HL-60 (cell line): ENCODE measurements at regions not wholly inside any gene's neighbourhood (a gene's known extent, or its start where the extent isn't known, plus 50 kb on each side); places are given as distances from the start of the nearest gene placed in this dataset.

Source experiments
- DNase-seq, 2 experiments: peaks; one replicate each; pipeline ENCODE4 v3.0.0-alpha.2; 2010 to 2020; ENCODE audit warnings: low read depth in 1 of 2, low spot score in 1 of 2
- H3K27ac ChIP-seq: fragments of 250-450 bp; sonication (Bioruptor Pico); replicated peaks from 2 replicates; pipeline ENCODE4 v1.5.1; 2020; ENCODE audit warnings: mild to moderate bottlenecking, moderate library complexity
- H3K27me3 ChIP-seq: fragments of 250-450 bp; sonication (Bioruptor Pico); 2 replicates; pipeline ENCODE4 v1.5.1; 2021; ENCODE audit warnings: mild to moderate bottlenecking, moderate library complexity; ENCODE audit not compliant: insufficient read depth, poor library complexity, severe bottlenecking
- H3K4me3 ChIP-seq: replicated peaks from 2 replicates; pipeline ENCODE4 v1.5.1; 2011; ENCODE audit warnings: mild to moderate bottlenecking, control low read depth, low read length; ENCODE audit not compliant: insufficient read depth
- CTCF ChIP-seq: IDR thresholded peaks from one replicate; pipeline ENCODE4 v1.5.1; 2011; ENCODE audit warnings: low read length, control low read depth, inconsistent platforms; ENCODE audit not compliant: insufficient read depth
- GABPA ChIP-seq: IDR thresholded peaks from 2 replicates; pipeline ENCODE4 v1.6.1; 2012; ENCODE audit warnings: low read depth
- POLR2AphosphoS5 ChIP-seq: IDR thresholded peaks from 2 replicates; pipeline ENCODE4 v1.6.1; 2012; ENCODE audit warnings: low read depth
- REST ChIP-seq: IDR thresholded peaks from 2 replicates; pipeline ENCODE4 v1.6.1; 2012; ENCODE audit warnings: low read depth; ENCODE audit not compliant: insufficient replicate concordance
- SPI1 ChIP-seq: IDR thresholded peaks from 2 replicates; pipeline ENCODE4 v1.6.1; 2012; ENCODE audit warnings: low read depth, mild to moderate bottlenecking, borderline replicate concordance

GRCh38 chr17:33811984-33812577 is 443.0 kb upstream of the CCL2 start:
- TF ChIP-seq SPI1 (no peak), REST (no peak), CTCF (no peak), GABPA (no peak), POLR2AphosphoS5 (no peak)
- Histone ChIP-seq H3K27me3 (peaks cover 2% of the 10 kb centered on the region), H3K27ac (no peak overlapping the region), H3K4me3 (no peak overlapping the region)
- no peak for DNase-seq

- Histone ChIP-seq H3K27ac (no peak overlapping the region), H3K4me3 (no peak overlapping the region), H3K27me3 (no peaks in the 10 kb centered on the region)
- no peak for DNase-seq
- no peak for TF ChIP-seq POLR2AphosphoS5
- TF ChIP-seq SPI1 = no peak
- no peak for TF ChIP-seq CTCF
- TF ChIP-seq GABPA = no peak
- no peak for TF ChIP-seq REST
Observed at GRCh38 chr17:33814852-33815251, 440.2 kb upstream of the CCL2 start.

GRCh38 chr17:33816036-33816435 is 439.0 kb upstream of the CCL2 start:
- no peak overlapping the region for H3K4me3 ChIP-seq
- no peak for TF ChIP-seq GABPA
- TF ChIP-seq CTCF = no peak
- no peak for TF ChIP-seq POLR2AphosphoS5
- TF ChIP-seq REST = no peak
- TF ChIP-seq SPI1 = no peak
- H3K27me3 ChIP-seq = peaks cover 3% of the 10 kb centered on the region
- H3K27ac ChIP-seq = no peak overlapping the region
- DNase-seq = no peak
